HEK293 (cell line): ENCODE measurements at regions not wholly inside any gene's neighbourhood (a gene's known extent, or its start where the extent isn't known, plus 50 kb on each side); places are given as distances from the start of the nearest gene placed in this dataset.

ENCODE experiments used
- YY1 ChIP-seq: fragments of 450-650 bp; formaldehyde crosslinking; IDR thresholded peaks from 2 replicates; pipeline ENCODE4 v1.5.1; 2018; ENCODE audit warnings: missing biosample characterization, missing genetic modification characterization
- ZNF513 ChIP-seq: fragments of 450-650 bp; IDR thresholded peaks from 2 replicates; pipeline ENCODE4 v1.5.1; 2018; ENCODE audit warnings: missing biosample characterization, missing genetic modification characterization
- TF ChIP-seq, protein P1 (sequence below): fragments of 450-650 bp; formaldehyde crosslinking; IDR thresholded peaks from 2 replicates; pipeline ENCODE4 v1.5.1; 2016; ENCODE audit warnings: missing biosample characterization, missing genetic modification characterization

DNA sequence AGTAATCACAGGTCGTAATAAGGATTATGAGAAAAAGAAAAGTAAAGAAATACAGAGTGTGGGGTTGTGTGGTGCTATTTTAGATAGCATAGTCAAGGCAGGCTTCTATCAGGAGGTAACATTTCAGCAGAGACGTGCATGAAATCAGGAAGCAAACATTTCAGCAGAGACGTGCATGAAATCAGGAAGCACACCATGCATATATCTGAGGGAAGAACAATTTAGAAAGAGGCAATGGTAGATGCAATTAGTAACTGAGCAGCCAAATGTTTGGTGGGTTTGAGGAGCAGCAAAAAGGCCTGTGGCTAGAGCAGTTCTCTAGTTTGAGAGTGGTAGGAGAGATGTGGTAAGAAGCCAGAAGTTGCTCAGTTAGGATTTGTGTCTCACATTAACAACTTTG, 713.7 kb downstream of the ADCYAP1 start:
- TF ChIP-seq ZNF513 (tag by site-specific recombination) (no peak), YY1 (no peak)
- TF ChIP-seq, protein P1, sequence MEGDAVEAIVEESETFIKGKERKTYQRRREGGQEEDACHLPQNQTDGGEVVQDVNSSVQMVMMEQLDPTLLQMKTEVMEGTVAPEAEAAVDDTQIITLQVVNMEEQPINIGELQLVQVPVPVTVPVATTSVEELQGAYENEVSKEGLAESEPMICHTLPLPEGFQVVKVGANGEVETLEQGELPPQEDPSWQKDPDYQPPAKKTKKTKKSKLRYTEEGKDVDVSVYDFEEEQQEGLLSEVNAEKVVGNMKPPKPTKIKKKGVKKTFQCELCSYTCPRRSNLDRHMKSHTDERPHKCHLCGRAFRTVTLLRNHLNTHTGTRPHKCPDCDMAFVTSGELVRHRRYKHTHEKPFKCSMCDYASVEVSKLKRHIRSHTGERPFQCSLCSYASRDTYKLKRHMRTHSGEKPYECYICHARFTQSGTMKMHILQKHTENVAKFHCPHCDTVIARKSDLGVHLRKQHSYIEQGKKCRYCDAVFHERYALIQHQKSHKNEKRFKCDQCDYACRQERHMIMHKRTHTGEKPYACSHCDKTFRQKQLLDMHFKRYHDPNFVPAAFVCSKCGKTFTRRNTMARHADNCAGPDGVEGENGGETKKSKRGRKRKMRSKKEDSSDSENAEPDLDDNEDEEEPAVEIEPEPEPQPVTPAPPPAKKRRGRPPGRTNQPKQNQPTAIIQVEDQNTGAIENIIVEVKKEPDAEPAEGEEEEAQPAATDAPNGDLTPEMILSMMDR (tag by site-specific recombination), result no peak
